T47D (cell line): ENCODE measurements at regions not wholly inside any gene's neighbourhood (a gene's known extent, or its start where the extent isn't known, plus 50 kb on each side); places are given as distances from the start of the nearest gene placed in this dataset.

Experiments used
- DNase-seq, 2 experiments: peaks; one replicate each; pipeline versions ENCODE4 v3.0.0 to v3.0.0-alpha.2; 2011 to 2012; ENCODE audit warnings: low read depth in 1 of 2, low spot score in 1 of 2
- JUND ChIP-seq: IDR thresholded peaks from 2 replicates; pipeline ENCODE4 v1.6.1; 2012; ENCODE audit warnings: low read depth
- in situ Hi-C: cut with HindIII; loops from 2 replicates; pipeline ENCODE4 v1.10.0; 2016; ENCODE audit warnings: low sequenced_read_pairs, low pct_unique_long_range_greater_than_20kb

DNA sequence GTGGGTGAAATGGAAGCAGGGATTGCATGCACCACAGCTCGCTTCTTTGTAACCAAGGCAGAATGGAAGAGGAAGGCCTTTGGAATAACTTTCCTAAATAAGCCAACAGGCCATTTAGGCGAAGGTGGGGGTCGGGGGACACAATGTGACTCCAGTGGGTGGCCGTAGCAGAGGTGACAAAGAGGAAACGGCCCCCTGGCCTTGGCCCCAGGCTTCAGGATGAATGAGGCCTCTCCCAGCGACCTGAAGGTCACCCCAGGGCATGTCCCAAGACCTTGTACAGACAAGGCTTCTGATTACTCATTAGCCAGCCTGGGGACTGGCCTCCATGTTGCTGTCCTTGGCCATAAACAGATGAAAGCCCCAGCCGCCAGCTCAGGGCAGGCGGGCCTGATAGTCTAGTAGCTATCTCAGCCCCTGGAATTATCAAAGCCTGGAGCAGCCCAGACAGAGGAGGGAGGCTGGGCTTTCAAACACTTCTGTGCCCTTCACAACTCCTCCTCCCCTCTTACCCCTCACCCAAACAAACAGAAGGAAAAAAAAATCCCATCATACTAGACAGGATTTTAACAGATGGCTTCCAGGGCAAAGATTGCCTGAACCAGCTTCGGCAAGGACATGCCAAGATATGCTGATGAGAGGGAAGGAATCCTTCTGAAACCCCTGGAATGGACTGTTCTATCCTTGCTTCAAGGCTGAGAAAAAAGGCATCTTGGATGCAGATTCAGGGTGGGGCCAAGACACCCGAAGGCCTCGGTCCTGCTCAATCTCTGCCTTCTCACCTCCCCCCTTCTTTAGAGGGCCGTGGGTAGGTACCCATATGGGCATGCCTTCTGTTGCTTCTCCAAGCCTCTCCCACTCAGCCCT lies 142.3 kb upstream of the PARP11 start:
- in situ Hi-C loops: no loop called here
- DNase-seq: no peak
- TF ChIP-seq JUND: no peak

- in situ Hi-C loops: no loop called here
- TF ChIP-seq JUND: no peak
- no peak for DNase-seq
Observed at GRCh38 chr12:4014858-4015224, 141.6 kb upstream of the PARP11 start.

DNA sequence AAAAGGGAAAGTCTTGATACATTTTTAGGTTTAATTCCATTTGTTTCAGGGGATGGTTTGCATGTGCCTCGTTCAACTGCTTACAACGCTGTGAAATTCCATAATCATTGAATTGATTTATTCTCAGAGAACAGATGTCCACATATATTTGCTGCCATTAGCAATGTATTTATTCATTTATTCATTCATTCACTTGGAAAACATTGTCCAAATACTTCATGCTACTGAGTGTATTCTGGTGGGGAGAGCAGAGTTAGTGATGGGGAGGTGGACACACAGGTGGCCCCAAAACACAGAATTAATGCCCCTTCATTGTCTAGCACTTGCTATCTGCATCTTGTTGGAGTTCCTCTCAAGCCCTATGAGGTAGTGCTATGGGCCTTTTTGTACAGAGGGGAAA lies 141.2 kb upstream of the PARP11 start:
- no peak for DNase-seq
- TF ChIP-seq JUND: no peak
- in situ Hi-C loops: no loop called here

DNA sequence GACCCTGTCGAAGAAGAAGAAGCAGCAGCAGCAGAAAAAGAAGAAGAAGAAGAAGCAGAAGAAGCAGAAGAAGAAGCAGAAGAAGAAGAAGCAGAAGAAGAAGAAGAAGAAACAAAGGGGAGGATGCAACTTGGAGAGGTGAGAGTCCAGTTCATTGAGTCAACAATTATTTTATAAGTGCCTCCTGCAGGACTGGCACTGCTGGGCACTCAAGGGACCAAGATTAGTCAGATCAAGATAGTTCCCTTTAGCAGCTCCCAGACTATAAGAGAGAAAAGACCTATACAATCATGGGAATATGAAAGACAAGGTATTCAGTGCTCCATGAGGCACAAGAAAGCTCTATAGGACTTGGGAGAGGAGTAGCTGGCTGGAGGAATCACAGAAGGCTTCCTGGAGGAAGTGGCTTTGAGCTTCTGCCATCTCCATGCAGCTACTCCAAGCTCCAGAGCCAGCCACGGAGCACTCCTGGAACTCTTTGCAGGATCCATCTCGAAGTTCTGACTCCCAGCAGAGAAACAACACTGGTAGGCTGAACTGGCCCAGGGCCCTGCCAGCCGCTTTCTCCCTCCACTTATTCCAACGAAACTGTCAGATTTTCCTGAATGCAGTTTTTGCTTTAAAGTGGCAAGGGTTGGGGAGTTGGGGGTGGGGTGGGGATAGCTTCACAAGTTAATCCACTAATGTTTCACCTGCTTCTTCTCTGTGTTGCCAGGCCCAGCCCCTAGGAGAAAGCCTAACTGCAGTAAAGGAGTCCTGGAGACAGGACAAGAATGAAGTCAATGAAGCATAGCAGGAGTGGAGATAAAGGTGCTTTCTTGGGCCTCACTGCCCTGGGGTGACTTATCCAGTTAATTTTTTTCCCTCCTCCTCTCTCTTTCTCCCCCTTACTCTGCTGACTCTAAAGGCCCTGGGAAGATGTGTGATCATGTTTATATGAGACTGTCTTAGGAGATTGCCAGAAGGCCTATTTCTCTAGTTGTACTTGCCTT lies 140.1 kb upstream of the PARP11 start:
- TF ChIP-seq JUND: no peak
- no peak for DNase-seq
- in situ Hi-C loops: no loop called here

GRCh38 chr12:4012073-4012472 lies 138.9 kb upstream of the PARP11 start:
- in situ Hi-C loops: no loop called here
- TF ChIP-seq JUND: no peak
- DNase-seq: no peak

DNA sequence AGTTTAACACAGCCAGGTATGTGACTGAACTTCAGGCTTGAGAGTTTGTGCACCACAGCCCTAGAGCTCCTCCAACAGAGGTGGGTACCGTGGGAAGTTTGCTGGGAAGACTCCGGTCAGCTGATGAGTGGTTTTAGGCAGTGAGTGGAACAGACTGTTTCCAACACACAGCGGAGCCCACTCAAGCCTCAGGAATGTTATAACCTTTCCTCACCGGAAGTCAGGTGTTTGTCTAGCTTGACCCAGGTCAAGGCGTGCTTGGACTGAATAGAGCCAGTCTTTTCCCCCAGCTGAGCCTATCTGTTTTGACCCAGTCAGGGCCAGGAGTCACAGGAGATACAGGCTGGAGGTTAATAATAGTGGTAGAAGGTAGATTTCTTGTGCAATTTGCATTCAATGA lies 138.4 kb upstream of the PARP11 start:
- in situ Hi-C loops: no loop called here
- no peak for DNase-seq
- no peak for TF ChIP-seq JUND

- no peak for DNase-seq
- no peak for TF ChIP-seq JUND
- in situ Hi-C loops: no loop called here
Observed at GRCh38 chr12:4009979-4010704, 136.9 kb upstream of the PARP11 start.

DNA sequence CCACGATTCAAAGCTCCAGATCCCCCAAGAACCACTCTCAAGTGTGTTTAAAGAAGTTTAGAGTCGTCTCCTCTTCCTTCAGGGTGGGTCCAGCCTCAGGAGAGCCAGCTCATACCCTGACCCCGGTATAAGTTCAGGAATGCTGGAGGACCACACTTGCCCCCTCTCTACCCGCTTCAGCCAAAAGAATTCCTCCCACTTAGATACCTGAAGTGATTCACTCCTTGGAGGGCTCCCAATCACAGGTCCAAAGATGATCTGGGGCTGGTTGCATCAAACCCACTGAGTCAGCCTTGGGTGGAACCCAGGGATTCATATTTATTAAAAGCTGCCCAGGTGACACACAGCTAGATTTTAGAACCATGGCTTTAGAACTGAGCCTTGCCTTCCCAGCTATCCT lies 133.5 kb upstream of the PARP11 start:
- in situ Hi-C loops: no loop called here
- no peak for TF ChIP-seq JUND
- DNase-seq: no peak

DNA sequence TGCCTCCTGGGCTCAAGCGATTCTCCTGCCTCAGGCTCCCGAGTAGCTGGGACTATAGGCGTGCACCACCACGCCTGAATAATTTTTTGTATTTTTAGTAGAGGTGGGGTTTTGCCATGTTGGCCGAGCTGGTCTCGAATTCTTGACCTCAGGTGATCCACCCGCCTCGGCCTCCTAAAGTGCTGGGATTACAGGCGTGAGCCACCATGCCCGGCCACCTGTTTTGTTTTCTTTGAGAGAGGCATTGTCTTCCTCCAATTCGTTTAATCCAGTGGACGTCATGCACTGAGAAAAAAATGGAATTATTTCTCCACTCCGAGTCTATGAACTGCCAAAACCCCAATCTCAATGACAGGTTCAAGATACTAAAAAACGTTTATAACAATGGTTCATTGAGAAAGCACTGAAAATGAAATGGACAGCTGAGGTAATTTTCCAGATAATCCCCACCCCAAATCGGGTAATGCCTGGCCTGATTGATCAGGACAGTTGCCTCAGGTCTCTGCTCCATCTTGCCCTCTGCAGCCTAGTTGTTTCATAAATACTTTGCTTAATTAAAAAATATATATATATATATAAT lies 132.7 kb upstream of the PARP11 start:
- in situ Hi-C loops: no loop called here
- TF ChIP-seq JUND: no peak
- no peak for DNase-seq

GRCh38 chr12:4003576-4003975 lies 130.4 kb upstream of the PARP11 start:
- no peak for TF ChIP-seq JUND
- in situ Hi-C loops: no loop called here
- DNase-seq: no peak

DNA sequence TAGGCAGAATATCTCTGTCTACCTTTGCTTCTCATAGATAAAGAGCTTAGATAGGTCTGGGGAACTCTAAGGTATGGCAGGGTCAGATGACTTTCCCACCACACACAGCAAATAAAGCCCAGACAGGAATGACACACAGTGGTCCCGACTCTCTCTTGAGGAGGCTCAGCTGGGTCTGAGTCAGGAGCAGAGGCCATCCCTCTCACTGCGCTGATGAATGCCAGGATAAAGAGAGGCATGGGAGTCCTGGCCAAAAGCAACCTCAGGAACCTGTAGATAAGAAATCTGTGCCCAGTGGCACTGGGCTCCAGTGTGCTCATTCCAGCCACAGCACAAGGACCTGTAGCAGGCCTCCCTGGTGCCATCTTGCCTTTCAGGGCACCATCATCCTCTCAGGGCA lies 129.4 kb upstream of the PARP11 start:
- no peak for TF ChIP-seq JUND
- in situ Hi-C loops: no loop called here
- no peak for DNase-seq

DNA sequence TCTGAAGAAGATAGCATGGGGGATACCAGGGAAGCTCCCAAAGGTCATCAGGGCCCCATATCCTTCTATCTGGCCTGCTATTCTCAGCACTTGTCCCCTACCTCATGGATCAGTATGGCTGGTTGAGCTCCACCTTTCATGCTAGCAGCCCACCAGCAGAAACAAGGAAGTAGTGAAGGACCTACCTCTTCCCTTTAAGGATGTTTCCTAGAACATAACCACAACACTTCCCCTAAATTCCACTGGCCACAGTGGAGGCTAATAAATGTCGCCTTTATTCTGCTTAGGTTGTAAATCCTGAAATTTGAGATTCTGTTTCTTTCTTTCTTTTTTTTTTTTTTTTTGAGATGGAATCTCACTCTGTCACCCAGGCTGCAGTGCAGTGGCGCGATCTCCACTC lies 128.6 kb upstream of the PARP11 start:
- in situ Hi-C loops: no loop called here
- TF ChIP-seq JUND: no peak
- DNase-seq: no peak
